Ishikawa (cell line): ENCODE measurements at regions not wholly inside any gene's neighbourhood (a gene's known extent, or its start where the extent isn't known, plus 50 kb on each side); places are given as distances from the start of the nearest gene placed in this dataset.

Experiments
- CEBPB ChIP-seq: IDR thresholded peaks from 2 replicates; pipeline ENCODE4 v1.6.1; 2012
- EGR1 ChIP-seq: IDR thresholded peaks from 2 replicates; pipeline ENCODE4 v1.6.1; 2012
- EP300 ChIP-seq: IDR thresholded peaks from 2 replicates; pipeline ENCODE4 v1.6.1; 2012; ENCODE audit warnings: borderline replicate concordance
- FOXM1 ChIP-seq: IDR thresholded peaks from 2 replicates; pipeline ENCODE4 v1.6.1; 2012; ENCODE audit warnings: low read depth, borderline replicate concordance
- MAX ChIP-seq: IDR thresholded peaks from 2 replicates; pipeline ENCODE4 v1.6.1; 2012
- NFIC ChIP-seq: IDR thresholded peaks from 2 replicates; pipeline ENCODE4 v1.6.1; 2012
- RAD21 ChIP-seq: IDR thresholded peaks from 2 replicates; pipeline ENCODE4 v1.6.1; 2012; ENCODE audit warnings: low read depth
- REST ChIP-seq: IDR thresholded peaks from 2 replicates; pipeline ENCODE4 v1.6.1; 2012; ENCODE audit warnings: low read depth, mild to moderate bottlenecking
- TAF1 ChIP-seq: IDR thresholded peaks from 2 replicates; pipeline ENCODE4 v1.6.1; 2012; ENCODE audit warnings: low read depth, mild to moderate bottlenecking
- TCF12 ChIP-seq: IDR thresholded peaks from 2 replicates; pipeline ENCODE4 v1.6.1; 2012; ENCODE audit warnings: low read depth
- TEAD4 ChIP-seq: IDR thresholded peaks from 2 replicates; pipeline ENCODE4 v1.6.1; 2012
- YY1 ChIP-seq: IDR thresholded peaks from 2 replicates; pipeline ENCODE4 v1.6.1; 2012; ENCODE audit warnings: low read depth
- ZBTB7A ChIP-seq: IDR thresholded peaks from 2 replicates; pipeline ENCODE4 v1.6.1; 2012; ENCODE audit warnings: low read depth
- TF ChIP-seq, protein P1 (sequence below): IDR thresholded peaks from 2 replicates; pipeline ENCODE4 v1.6.1; 2012

DNA sequence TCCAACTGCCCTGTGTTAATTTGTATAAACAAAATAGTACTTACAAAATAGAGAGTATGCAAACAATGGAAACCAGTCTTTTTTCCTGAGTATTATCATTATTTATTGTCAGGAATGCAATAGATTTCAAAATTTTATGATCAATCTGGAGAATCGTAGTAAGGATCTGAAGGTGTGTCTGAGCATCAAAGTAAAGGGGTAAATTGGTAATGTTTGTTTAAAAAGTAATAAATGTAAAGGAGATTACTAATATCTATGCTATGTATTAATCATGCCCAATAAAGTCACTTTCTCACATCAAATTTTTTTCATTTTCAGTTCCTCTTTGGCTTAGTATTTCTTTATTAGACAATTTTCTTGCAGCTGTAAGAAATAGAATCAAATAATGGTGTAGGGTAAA lies 1507.1 kb upstream of the PCDH7 start:
- TF ChIP-seq EGR1 (no peak), MAX (no peak), REST (no peak), TAF1 (no peak), RAD21 (no peak), TCF12 (no peak), EP300 (no peak), CEBPB (no peak), YY1 (no peak), TEAD4 (no peak), NFIC (no peak), FOXM1 (no peak), ZBTB7A (no peak)
- TF ChIP-seq, protein P1, sequence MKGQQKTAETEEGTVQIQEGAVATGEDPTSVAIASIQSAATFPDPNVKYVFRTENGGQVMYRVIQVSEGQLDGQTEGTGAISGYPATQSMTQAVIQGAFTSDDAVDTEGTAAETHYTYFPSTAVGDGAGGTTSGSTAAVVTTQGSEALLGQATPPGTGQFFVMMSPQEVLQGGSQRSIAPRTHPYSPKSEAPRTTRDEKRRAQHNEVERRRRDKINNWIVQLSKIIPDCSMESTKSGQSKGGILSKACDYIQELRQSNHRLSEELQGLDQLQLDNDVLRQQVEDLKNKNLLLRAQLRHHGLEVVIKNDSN, result no peak
